NCI-H146 treated with DMSO at 0.1 percent for 48 hours (cell line): ENCODE measurements at regions not wholly inside any gene's neighbourhood (a gene's known extent, or its start where the extent isn't known, plus 50 kb on each side); places are given as distances from the start of the nearest gene placed in this dataset.
A peak's percentile ranks its signal among the peaks of the same experiment; 100 is the strongest.
"Not testable (repeated sequence)": the region's sequence is repeated elsewhere in the genome, so short reads cannot be mapped to it uniquely, and the experiment has no call there.

ENCODE experiments used
- DNase-seq: peaks from one replicate; lab custom pipeline; 2025; ENCODE audit not compliant: unreplicated experiment; lab: John Stamatoyannopoulos, UW

GRCh38 chr6:170047823-170048222, 243.1 kb downstream of the DLL1 start:
- no peak for DNase-seq

GRCh38 chr6:170046791-170047626, 243.9 kb downstream of the DLL1 start:
- DNase-seq = no peak

GRCh38 chr6:170045981-170046667, 244.8 kb downstream of the DLL1 start:
- no peak for DNase-seq

DNA sequence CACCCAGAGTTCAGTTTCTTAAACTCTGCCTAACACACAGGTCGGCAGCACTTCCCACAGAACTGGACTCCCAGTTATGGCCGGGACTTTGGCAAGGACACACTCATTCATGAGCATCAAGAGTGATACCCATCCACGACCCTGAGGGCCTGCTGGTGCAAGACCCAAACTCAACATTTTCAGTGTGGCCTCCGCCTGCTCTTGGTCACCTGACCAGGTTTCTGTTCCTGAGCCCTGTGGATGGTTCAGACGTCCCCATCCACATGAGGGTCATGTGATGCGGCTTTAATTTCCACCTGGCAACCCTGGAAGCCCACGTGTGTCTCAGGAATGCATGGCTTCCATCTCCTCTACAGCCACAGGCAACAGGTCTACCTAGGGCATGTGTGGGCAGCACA, 245.3 kb downstream of the DLL1 start:
- DNase-seq = no peak

GRCh38 chr6:170044836-170045562, 245.9 kb downstream of the DLL1 start:
- DNase-seq = no peak

DNA sequence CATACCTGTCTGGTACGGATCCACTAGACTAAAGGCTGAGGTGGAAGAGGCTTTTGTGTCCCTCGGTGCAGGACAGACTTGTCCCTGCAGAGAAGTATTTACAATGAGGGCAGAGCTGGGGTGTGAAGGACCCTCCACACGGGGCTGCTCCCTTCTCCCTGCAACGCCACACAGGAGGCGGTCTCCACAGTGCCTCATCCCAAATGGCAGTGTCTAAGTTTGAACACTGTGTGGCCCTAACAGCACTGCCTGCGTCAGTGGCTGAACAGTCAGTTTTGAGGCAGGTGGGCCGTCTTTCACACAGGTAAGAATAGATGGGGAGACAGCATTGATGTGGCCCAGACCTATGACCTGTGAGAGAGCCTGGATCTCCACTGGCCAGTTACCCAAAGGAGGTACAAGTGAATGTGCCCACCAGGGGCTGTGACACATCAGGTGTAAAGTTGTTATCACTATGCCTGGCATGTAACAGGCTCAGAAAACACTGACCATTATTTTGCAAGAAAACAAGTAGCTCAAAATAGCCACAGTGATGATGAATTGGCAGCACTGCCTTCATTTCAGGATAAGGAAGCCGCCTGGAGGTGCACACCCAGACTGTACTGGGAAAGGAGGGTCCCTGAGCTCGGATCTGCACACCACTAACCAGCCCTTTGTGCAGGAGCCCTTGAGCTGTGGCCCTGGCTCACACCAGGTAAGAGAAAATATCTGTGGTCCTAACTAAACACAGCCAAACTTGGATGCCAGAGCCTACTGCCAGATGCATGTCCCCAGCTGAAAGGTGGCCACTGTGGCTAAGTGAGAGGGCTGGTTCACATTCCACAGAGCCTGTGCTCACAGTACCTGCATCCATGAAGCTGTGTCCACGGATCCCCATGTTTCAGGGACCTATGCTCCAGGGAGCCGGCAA, 246.7 kb downstream of the DLL1 start:
- no peak for DNase-seq

DNA sequence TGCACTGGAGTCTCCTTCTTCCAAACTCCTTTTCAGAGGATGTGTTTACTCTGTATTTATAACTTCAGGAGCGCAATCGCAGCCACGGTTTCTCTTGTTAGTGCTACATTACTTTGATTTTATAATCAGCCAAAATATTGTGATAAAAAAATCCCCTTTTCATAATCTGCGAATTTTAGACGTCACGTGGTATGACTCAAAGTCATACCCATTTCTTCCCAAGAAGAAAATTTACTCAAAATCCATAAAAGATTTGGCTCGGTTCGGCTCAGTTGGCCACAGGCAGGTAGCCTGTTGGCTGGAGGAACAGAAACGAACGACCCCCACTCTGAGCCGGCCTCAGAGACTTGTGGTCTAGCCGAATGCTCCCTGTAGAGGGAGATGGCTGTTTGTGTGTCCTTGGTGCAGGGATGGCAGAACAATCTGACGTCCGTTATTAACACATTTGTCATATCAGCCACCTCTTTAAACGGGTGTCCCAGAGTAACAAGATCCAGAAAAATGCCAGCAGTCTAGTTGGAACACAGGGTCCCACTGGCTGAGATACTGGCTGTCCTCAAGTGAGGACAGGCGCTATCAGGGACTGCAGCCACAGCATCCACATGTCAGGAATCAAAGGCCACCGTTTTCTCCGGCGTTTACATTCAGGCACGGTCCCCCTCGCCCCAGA, 247.6 kb downstream of the DLL1 start:
- no peak for DNase-seq

DNA sequence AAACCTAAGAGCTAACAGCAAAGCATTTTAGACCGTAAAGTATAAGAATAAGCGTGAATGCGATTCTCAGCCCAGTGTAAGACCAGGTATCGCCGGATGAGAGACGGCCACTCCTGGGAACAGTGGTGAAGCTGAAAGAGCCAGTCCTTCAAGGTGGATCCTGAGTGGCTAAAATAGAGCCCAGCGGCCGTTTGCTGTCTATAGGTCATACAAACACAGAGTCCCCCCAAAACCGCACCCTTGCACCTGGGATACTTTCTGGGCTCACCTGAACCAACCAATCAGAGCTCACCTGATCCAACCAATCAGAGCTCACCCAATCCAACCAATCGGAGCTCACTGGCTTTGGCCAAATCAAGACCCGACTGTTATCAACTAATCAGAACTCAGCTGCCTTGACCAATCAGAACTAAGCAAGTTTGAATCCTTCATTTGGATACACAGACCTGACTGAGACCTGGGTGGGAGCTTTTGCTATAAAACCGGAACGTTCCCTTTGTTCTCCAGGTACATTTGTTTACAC, 248.2 kb downstream of the DLL1 start:
- DNase-seq = no peak

GRCh38 chr6:170042123-170042522, 248.8 kb downstream of the DLL1 start:
- no peak for DNase-seq

DNA sequence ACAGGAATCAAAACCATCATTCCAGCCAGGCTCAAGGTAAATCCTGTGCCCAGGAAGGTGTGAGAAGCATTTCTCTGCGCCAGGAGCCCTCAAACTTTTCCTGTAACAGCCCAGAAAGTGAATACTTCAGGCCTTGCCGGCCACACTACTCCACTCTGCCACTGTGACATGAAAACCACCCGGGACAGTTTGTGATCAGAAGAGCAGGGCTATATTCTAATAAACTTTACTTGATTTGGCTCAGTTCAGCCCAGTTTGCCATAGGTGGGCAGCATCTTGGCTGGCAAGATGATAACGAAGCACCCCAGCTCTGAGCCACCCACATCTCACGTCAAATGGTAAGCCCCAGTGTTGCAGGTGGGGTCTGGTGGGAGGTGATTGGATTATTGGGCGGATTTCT, 249.4 kb downstream of the DLL1 start:
- no peak for DNase-seq

DNA sequence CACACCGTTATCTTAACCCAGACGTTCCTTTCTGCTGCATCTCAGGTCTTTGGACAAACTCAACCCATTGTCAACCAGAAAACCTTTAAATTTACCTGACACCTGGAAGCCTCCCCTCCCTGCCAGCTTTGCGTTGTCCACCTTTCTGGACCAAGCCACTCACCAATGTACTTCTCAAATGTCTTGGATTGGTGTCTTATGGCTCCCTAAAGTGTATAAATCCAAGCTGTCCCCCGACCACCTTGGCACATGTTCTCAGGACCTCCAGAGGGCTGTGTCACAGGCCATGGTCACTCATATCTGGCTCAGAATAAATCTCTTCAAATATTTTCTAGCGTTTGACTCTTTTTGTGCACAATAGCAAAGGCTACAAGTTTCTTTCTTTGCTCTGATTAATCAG, 250.0 kb downstream of the DLL1 start:
- DNase-seq = no peak

DNA sequence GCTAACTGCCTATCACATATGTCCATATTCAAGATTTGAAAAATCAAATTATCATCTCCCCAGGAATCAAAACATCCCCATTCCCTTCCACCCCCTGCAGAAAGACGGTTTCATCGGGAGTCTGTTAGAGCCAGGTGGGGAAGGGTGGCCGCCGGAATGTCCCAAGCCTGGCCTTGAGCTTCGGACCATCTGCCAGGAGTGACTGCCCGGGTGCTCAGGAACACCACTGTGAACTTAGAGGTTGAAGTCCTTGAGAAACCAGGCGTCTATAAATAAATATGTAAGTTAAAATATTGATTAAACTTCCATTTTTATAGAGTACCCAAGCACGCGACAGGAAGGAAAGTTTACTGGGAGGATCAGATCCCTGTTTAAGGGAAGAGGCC, 250.8 kb downstream of the DLL1 start:
- DNase-seq = no peak

DNA sequence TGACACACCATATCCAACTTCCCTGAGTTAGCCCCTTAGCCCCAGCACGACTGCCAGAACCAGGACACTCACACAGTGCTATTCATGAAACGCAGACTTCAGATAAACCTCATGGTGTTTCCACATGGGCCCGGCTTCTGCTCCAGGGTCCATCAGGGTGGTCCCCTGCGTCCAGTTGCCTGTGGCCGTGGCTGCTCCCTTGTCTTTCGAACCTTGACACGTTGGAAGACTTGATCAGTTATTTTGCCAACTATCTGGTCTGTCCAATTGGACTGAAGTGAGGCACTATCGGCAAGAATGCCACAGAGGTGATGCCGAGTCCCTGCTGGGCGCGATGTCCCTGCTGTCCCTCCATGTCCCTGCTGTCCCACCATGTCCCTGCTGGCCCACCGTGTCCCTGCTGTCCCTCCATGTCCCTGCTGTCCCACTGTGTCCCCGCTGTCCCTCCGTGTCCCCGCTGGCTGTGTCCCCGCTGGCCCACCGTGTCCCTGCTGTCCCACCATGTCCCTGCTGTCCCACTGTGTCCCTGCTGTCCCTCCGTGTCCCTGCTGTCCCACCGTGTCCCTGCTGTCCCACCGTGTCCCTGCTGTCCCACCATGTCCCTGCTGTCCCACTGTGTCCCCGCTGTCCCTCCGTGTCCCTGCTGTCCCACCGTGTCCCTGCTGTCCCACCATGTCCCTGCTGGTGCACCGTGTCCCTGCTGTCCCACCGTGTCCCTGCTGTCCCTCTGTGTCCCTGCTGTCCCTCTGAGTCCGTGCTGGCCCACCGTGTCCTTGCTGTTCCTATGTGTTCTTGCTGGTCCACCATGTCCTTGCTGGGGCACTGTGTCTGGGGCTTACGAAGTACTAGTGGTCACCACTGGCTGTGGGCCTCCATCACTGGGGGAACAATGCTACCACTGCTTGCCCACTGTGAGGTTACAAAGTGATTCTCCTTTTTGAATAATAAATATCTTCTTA, 251.4 kb downstream of the DLL1 start:
- no peak for DNase-seq

DNA sequence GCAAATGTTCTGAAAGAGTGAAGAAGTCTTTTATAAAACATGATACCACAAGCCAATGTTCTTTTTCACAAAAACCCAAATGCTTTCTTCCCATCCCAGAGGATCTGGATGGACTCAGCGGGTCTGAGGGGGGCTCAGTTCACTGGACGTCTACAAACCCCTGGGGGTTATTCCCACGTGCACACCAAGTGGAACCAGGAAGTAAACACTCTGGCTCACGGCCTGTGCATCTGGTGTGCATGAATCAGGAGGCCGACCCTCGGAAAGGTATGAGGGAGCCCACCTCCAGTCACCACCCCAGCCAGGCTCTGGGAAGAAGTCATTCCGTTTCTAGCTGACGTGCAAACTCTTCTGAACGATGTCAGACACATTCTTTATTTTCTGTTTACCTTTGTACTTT, 252.2 kb downstream of the DLL1 start:
- DNase-seq = no peak

DNA sequence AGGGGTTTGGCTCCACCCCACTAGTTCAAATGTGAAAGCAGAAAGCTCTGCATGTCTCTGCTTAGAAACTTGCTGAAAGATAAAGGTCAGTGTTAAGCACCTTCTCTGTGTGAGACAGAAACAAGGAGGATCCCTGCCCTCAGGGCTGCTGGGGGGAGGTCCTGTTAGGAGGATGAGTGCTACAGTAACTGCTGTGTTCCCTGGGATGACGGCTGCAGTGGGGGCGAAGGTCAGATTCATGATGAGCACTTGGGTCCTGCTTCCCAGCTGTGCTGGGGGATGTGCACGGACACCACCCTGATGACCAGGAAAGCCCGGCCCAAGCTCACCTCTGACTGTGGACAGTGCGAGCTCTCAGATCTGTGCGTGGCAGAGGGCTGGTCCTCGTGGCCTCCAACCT, 252.6 kb downstream of the DLL1 start:
- peak; percentile 65 for DNase-seq

GRCh38 chr6:170037541-170038250, 253.2 kb downstream of the DLL1 start:
- no peak for DNase-seq

GRCh38 chr6:170036916-170037315, 254.0 kb downstream of the DLL1 start:
- DNase-seq = no peak

DNA sequence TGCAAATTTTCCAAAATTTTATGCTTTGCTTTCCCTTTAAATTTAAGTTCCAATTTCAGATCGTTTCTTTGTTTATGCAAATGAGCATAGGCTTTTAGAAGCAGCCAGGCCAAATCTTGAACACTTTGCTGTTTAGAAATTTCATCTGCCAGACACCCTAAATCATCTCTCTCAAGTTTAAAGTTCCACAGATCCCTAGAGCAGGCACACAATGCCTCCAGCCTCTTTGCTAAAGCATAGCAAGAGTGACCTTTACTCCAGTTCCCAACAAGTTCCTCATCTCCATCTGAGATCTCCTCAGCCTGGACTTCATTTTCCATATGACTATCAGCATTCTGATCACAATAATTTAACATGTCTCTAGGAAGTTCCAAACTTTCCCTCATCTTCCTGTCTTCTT, 254.5 kb downstream of the DLL1 start:
- not testable (repeated sequence) for DNase-seq
